NCI-H1092 (cell line): ENCODE measurements at regions not wholly inside any gene's neighbourhood (a gene's known extent, or its start where the extent isn't known, plus 50 kb on each side); places are given as distances from the start of the nearest gene placed in this dataset.
"Not testable (repeated sequence)": the region's sequence is repeated elsewhere in the genome, so short reads cannot be mapped to it uniquely, and the experiment has no call there.

Source experiments
- DNase-seq: peaks from one replicate; lab custom pipeline; 2025; lab: John Stamatoyannopoulos, UW

DNA sequence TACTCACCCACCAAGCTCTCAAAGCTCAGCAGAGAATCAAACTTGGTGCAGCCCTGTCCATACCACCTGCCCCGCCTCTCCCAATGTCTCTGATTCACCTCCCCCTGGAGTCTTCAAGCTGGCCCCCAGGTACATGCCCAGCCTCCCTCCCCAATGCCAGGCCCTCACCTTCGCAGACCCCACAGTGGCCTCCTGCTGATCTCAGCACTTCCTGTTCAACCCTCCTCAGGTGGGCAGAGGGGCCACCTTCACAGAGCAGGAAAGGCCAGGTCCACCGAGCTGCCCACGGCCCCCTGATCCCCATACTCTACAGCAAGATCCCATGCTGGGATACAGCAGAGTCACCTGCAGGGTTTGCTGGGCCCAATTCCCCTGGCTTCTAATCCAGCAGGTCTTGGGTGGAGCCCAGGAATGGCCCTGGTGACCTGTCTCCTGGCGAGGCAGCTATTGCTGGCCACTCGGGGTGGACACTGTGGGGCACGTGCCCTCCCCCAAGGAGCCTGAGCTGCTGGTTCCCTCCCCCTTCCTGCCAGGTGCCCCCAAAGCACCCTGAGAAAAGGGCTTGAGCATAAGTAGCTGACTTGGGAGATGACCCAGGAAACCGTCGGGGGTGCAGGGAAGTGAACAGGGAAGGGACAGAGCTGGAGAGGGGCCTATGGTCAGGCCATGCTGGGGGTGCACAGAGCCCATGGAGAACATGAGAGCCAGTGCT, 150.7 kb downstream of the BRD1 start:
- DNase-seq, result no peak

DNA sequence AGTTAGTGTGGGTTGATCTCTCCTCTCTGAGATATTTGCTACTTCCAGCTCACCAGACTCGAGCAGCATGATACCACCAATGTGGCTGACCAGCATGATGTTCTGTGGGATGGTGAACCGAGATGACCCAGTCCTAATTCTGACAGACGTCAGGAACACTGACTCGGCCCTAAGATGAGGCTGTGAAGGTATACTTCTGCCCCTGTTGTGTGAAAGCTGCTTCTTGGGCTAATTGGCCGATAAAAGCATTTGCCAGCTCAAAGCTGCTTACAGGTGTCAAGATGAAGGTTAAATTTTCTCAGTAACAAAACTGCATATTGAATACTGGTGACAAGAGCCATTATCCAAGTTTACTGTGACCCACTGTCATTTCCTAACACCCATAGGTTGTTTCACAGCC, 151.4 kb downstream of the BRD1 start:
- DNase-seq, result no peak

DNA sequence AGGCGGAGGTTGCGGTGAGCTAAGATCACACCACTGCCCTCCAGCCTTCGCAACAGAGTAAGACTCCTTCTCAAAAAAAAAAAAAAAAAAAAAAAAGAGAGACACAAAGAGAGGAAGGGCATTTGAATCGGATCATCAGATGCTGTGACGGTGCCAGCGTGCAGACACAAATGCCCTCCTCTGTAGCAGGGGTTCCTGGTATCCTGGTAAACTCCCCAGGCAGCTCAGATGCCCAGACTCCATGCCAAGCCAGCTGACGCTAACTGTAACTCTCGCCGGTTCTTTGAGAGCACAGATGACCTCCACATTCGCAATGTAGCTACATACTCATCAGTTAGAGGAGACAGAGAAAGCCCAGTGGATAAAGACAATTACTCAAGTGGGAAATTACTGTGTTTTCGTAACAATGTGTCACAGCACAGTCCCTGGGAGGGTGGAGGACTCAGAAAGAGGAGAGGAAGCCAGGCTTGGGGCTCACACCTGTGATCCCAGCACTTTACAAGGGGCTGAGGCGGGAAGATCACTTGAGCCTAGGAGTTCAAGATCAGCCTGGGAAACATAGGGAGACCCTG, 153.1 kb downstream of the BRD1 start:
- DNase-seq, result no peak

DNA sequence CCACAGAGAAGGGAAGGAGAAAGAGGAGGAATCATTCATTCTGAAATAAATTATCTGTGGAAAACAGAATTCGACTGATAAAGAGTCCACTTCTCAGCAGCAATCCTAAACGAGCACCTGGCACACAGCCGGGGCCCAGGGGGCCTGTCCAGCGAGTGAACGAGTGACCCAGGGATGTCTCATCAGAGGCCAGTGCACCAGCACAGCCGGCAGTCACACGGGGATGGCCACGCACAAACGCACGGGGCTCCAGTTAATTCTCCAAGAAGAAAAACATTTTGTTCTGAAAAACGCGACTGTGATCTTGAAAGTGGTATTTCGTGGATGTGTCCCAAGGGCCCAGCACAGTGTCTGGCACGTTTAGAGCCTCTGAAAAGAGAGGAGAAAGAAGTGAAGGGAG, 154.6 kb downstream of the BRD1 start:
- DNase-seq, result no peak

DNA sequence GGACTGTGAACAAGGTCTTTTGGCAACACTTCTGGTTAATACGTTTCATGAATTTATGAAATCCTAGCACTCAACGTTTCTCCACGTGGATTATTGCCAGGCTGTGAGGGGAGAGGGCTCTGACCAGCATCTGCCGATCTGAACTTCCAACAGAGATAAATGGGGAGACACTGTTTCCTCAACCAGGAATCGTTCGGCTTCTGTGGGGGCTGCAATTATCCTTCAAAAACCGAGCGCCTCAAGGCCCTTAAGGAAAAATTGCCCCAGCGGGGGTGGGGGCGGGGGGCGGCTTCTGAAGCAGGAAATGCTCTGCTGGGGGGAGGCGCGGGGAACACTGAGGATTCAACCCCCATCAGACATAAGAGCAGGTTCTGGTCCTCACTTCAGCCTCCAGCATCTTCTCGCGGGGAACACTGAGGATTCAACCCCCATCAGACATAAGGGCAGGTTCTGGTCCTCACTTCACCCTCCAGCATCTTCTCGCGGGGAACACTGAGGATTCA, 155.6 kb downstream of the BRD1 start:
- no peak for DNase-seq

DNA sequence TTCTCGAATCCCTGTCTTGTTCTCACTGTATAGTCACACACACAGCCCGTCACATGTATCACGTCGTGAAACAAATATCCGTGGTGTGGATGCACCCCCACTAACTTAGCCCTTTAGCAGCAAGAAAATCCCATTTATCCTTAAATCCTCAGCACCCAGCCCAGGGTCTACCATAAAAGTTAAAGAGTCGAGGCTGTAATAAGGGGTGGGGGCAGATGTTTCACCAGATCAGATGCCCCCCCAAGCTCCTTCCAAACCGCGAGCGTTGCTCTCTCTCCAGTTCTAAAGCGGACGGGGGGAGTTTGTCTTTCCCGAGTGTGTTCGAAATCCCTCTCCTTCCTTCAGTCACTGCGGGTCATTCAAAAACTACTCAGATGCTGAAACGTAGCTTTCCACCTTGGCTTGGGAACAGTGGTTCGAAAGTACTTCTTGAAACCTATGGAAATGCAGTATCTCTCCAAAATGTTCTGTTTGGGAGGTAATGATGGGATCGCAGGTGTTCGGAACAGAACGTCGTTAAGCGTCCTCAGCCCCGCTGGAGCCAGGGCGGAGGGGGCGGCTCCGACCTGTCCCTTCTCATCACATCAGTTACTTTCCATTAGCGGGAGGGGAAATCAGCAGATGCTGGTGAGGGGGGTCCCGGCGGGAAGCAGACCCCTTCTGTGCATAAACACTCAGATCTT, 156.2 kb downstream of the BRD1 start:
- DNase-seq, result no peak

GRCh38 chr22:49670456-49671330, 157.0 kb downstream of the BRD1 start:
- no peak for DNase-seq

DNA sequence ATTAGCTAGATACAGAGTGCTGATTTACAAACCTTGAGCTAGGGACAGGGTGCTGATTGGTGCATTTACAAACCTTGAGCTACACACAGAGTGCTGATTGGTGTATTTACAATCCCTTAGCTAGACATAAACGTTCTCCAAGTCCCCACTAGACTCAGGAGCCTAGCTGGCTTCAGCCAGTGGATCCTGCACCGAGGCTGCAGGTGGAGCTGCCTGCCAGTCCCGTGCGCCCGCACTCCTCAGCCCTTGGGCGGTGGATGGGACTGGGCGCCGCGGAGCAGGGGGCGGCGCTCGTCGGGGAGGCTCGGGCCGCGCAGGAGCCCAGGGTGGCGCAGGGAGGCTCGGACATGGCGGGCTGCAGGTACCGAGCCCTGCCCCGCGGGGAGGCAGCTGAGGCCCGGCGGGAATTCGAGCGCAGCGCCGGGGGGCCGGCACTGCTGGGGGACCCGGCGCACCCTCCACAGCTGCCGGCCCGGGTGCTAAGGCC, 157.7 kb downstream of the BRD1 start:
- DNase-seq, result not testable (repeated sequence)

- DNase-seq, result not testable (repeated sequence)
These were observed 158.2 kb downstream of the BRD1 start for GRCh38 chr22:49669427-49669968.

GRCh38 chr22:49668402-49668801, 159.3 kb downstream of the BRD1 start:
- no peak for DNase-seq

DNA sequence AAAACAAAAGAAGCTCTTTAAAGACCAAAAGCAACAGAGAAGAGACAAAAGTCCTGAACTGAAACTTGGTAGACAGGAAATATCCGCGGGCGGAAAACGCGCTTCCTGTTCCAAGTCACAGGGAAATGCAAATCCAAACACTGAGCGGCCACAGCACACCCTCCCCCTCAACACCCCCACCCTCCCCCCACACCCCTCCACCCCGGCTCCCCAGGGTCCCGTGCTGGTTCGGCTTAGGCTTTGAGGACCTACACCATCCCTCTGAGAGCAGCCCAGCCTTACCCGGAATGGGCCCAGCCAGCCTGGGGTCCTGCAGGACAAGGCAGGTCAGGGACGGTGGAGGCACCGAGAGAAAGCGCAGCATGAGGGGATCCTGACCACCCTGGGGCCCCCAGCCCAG, 160.4 kb downstream of the BRD1 start:
- DNase-seq, result no peak

DNA sequence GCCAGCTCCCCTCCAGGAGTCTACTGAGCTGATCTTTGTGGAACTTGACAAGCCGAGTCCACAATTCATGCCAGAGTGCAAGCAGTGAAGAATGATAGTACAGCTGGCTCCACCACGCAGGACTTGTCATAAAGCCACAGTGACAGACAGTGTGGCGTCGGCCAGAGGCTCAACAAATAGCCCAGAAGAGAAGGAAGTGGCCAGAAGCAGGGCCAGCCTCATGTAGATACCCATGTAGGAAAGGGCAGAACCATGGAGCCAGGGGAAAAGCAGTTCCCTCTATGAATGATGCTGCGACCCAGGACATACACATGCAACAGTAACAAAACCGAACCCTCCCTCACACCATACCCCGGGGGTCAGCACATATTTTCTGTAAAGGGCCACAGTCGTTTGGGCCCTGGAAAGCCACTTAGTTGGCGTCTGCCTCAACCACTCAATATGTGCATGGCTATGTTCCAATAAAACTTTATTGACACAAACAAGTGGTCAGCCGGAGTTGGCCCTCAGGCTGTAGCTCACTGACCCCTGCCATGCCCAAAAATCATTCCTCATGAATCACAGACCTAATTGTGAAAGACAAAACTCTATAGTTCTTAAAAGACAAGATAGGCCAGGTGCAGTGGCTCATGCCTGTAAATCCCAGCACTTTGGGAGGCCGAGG, 161.4 kb downstream of the BRD1 start:
- no peak for DNase-seq

GRCh38 chr22:49664891-49665290, 162.8 kb downstream of the BRD1 start:
- DNase-seq, result no peak

DNA sequence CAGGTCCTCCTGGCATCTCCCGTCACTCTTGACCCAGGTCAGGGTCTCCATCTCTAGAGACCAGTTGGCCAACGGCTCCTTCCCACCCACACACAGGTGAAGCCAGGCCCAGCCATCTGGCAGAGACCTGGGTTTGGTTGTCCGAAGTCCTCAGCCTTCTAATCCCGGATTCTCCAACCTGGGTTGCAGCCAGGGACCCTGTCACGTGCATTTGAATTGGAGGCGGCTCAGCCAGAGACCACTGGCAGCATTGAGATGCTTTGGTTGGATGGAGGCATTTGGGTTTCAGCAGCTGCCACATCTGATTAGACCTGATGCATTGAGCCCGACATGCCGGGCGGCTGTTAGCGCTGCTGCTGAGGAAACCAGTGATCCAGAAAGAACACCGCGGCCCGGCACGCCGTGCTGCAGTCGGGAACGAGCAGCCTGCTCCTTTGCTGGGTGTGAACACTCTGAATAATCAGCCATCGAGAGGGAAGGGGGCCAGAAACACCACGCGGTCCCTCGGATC, 163.2 kb downstream of the BRD1 start:
- no peak for DNase-seq

DNA sequence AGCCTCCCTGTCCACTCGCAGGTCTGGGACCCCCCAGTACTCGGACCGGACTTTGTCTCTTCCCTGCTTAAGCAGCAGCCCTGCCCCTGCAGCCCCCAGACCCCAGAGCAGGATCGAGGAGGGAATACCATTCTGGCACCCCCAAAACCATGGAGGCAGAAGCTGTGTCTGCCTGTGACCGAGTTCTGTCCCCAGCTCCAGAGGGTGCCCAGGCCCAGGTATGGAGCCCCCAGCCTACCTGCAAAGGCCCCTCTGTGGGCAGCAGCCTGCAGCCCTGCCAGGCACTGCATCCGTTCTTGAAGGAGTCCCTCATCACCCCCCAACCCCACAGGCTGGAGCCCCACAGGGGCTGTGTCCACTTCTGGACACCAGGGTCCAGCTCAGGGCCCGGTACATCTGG, 163.8 kb downstream of the BRD1 start:
- no peak for DNase-seq

DNA sequence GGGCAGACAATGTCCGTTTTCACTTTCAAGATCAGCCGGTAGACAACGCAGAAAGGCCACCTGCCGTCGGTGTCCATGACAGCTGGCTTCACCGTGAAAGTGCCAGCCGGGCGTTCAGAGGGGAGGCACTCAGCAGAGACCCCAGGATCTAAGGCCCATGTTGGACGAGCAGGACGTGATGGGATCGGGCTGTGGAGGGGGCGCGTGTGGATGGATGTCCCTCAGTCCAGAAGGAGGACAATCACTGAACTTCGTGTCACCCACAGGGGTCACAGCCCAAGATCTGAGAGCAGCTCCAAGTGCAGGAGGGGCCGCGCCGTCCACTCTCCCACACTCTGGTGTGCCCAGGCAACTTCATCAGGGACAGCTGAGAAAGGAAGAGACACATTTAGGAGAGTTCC, 164.4 kb downstream of the BRD1 start:
- no peak for DNase-seq

- DNase-seq, result no peak
These were observed 165.0 kb downstream of the BRD1 start for GRCh38 chr22:49662681-49663080.

DNA sequence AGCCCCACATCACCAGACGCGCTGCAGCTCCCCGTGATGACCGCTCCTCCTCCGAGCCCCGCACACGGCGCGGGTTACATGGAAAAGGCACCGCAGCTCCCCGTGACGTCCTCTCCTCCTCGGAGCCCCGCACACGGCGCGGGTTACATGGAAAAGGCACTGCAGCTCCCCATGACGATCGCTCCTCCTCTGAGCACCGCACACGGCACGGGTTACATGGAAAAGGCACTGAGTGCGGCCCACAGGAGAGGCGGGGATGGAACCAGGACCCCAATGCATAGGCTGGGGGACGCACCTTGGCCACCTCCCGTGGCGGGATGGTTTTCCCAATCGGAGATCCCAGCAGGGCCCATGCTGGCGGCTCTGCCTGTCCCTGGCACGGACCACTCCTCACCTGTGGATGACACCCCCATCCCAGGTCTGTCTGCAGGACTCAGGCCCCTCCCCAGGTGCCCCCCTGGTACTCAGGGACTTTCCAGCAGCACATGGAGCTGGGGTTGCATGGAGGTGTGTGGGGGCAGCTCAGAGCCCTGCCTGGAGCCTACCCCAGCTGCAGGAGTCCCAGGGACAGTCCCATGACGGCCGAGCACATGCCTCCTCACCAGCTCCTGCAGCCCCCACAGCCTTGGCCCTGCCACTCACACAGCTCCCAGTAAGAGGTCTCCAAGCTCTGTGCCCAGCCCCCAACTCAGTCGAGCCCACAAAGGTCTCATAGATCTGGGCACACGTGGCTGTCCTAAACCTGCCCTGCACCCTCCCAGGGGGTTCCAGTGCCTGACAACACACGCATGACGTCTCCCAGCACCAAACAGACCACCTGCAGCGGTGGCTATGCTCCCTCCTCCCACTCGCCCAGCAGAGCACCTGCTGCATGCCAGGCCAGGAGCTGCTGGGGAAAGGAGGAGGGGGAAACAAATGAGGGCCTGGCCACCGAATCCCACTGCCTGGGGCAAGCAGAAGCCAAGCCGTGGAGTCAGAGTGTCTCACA, 166.6 kb downstream of the BRD1 start:
- DNase-seq, result no peak

DNA sequence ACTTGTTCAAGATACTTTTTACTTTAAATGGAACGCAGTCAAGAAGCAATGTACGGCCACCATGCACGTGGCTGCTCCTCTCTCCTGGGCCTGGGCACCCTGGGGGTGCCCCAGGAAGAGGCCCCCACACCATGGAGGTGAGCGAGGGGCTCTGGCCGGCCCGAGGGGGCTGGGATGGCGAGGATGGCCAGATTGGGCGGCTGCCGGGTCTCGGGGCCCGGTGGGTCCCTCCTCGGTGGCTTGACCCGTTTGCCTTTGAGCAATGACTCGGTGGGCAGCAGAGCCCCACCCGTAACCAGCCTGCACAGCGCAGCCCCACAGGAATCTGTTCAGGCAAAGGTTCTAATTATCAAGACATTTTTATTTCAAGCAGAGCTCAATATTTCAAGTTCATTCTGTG, 167.4 kb downstream of the BRD1 start:
- no peak for DNase-seq

DNA sequence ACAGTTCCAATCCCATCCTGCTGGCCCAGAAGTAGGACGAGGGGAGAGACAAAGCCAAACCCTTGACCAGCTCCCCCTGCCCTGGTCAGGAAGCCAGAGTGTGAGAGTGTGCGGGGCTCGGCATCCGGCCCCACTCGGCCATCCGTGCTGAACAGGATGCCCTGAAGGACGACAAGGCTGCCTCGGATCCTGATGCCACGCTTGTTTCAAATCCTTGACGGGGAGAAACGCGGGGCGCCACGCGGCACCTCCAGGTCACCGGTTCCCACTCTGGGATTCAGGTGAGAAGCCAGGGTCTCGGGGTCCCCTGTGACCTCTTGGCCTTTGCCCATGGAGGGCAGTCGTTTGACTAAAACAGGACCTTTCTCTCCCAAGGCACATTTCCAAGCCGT, 167.8 kb downstream of the BRD1 start:
- no peak for DNase-seq
